Activated T-cell treated with anti-CD3 and anti-CD28 coated beads for 24 hours (primary cell): ENCODE measurements at regions not wholly inside any gene's neighbourhood (a gene's known extent, or its start where the extent isn't known, plus 50 kb on each side); places are given as distances from the start of the nearest gene placed in this dataset.

Experiments used
- DNase-seq: peaks from one replicate; pipeline ENCODE4 v3.0.0-alpha.2; 2020; ENCODE audit warnings: low read depth

- DNase-seq = no peak
These were observed 161.7 kb downstream of the PLPP3 start for GRCh38 chr1:56417646-56418045.

- DNase-seq = no peak
These were observed 162.9 kb downstream of the PLPP3 start for GRCh38 chr1:56416495-56416894.

GRCh38 chr1:56415720-56416119 is 163.6 kb downstream of the PLPP3 start:
- DNase-seq = no peak

- DNase-seq = no peak
These were observed 164.1 kb downstream of the PLPP3 start for GRCh38 chr1:56415258-56415657.

GRCh38 chr1:56414728-56415224 is 164.6 kb downstream of the PLPP3 start:
- no peak for DNase-seq

- DNase-seq = no peak
These were observed 165.6 kb downstream of the PLPP3 start for GRCh38 chr1:56413671-56414199.

- no peak for DNase-seq
These were observed 167.7 kb downstream of the PLPP3 start for GRCh38 chr1:56411484-56412180.

GRCh38 chr1:56411021-56411420 is 168.3 kb downstream of the PLPP3 start:
- no peak for DNase-seq

GRCh38 chr1:56410405-56410804 is 169.0 kb downstream of the PLPP3 start:
- DNase-seq = no peak

GRCh38 chr1:56409112-56409691 is 170.2 kb downstream of the PLPP3 start:
- no peak for DNase-seq

- no peak for DNase-seq
These were observed 172.5 kb downstream of the PLPP3 start for GRCh38 chr1:56406821-56407220.

- no peak for DNase-seq
These were observed 174.8 kb downstream of the PLPP3 start for GRCh38 chr1:56404561-56405030.

GRCh38 chr1:56404066-56404465 is 175.3 kb downstream of the PLPP3 start:
- no peak for DNase-seq

- no peak for DNase-seq
These were observed 176.0 kb downstream of the PLPP3 start for GRCh38 chr1:56403321-56403720.

GRCh38 chr1:56401191-56401590 is 178.2 kb downstream of the PLPP3 start:
- no peak for DNase-seq

- no peak for DNase-seq
These were observed 178.8 kb downstream of the PLPP3 start for GRCh38 chr1:56400526-56400925.

- DNase-seq = no peak
These were observed 179.6 kb downstream of the PLPP3 start for GRCh38 chr1:56399795-56400194.

GRCh38 chr1:56399326-56399725 is 180.0 kb downstream of the PLPP3 start:
- DNase-seq = no peak

- DNase-seq = no peak
These were observed 181.5 kb downstream of the PLPP3 start for GRCh38 chr1:56397811-56398231.

- DNase-seq = no peak
These were observed 182.0 kb downstream of the PLPP3 start for GRCh38 chr1:56397409-56397808.

GRCh38 chr1:56396581-56396980 is 182.8 kb downstream of the PLPP3 start:
- DNase-seq = no peak

- DNase-seq = no peak
These were observed 183.6 kb downstream of the PLPP3 start for GRCh38 chr1:56395776-56396175.

GRCh38 chr1:56394298-56394697 is 185.1 kb downstream of the PLPP3 start:
- no peak for DNase-seq
